HG02798 (cell line): ENCODE measurements at regions not wholly inside any gene's neighbourhood (a gene's known extent, or its start where the extent isn't known, plus 50 kb on each side); places are given as distances from the start of the nearest gene placed in this dataset.

Experiments used
- ATAC-seq: cut with Tn5 transposase; IDR thresholded peaks from one replicate; pipeline ENCODE4 v1.9.1; 2021; ENCODE audit warnings: mild to moderate bottlenecking; ENCODE audit not compliant: unreplicated experiment, poor library complexity

GRCh38 chr2:48132271-48132625, 182.2 kb upstream of the FOXN2 start:
- ATAC-seq, result no peak

- no peak for ATAC-seq
Observed at GRCh38 chr2:48134704-48135103, 179.8 kb upstream of the FOXN2 start.

GRCh38 chr2:48135797-48136196, 178.7 kb upstream of the FOXN2 start:
- no peak for ATAC-seq

GRCh38 chr2:48137829-48138228, 176.7 kb upstream of the FOXN2 start:
- no peak for ATAC-seq

GRCh38 chr2:48138898-48139297, 175.6 kb upstream of the FOXN2 start:
- ATAC-seq, result no peak

- ATAC-seq, result no peak
Observed at GRCh38 chr2:48140586-48140985, 173.9 kb upstream of the FOXN2 start.

- no peak for ATAC-seq
Observed at GRCh38 chr2:48144777-48145176, 169.7 kb upstream of the FOXN2 start.

GRCh38 chr2:48145845-48146452, 168.5 kb upstream of the FOXN2 start:
- ATAC-seq, result no peak

GRCh38 chr2:48146552-48146951, 167.9 kb upstream of the FOXN2 start:
- ATAC-seq, result no peak

GRCh38 chr2:48147719-48148118, 166.8 kb upstream of the FOXN2 start:
- ATAC-seq, result no peak

- ATAC-seq, result no peak
Observed at GRCh38 chr2:48148841-48149430, 165.5 kb upstream of the FOXN2 start.

- no peak for ATAC-seq
Observed at GRCh38 chr2:48157150-48157549, 157.3 kb upstream of the FOXN2 start.

- no peak for ATAC-seq
Observed at GRCh38 chr2:48161628-48162027, 152.9 kb upstream of the FOXN2 start.

- ATAC-seq, result no peak
Observed at GRCh38 chr2:48162742-48163141, 151.7 kb upstream of the FOXN2 start.

- ATAC-seq, result no peak
Observed at GRCh38 chr2:48165070-48165753, 149.3 kb upstream of the FOXN2 start.

- no peak for ATAC-seq
Observed at GRCh38 chr2:48169141-48169592, 145.3 kb upstream of the FOXN2 start.

GRCh38 chr2:48170281-48170680, 144.2 kb upstream of the FOXN2 start:
- no peak for ATAC-seq

- no peak for ATAC-seq
Observed at GRCh38 chr2:48173141-48173540, 141.3 kb upstream of the FOXN2 start.

GRCh38 chr2:48174503-48174902, 140.0 kb upstream of the FOXN2 start:
- no peak for ATAC-seq

- no peak for ATAC-seq
Observed at GRCh38 chr2:48175254-48175653, 139.2 kb upstream of the FOXN2 start.

- no peak for ATAC-seq
Observed at GRCh38 chr2:48175656-48176055, 138.8 kb upstream of the FOXN2 start.

- ATAC-seq, result no peak
Observed at GRCh38 chr2:48176876-48177275, 137.6 kb upstream of the FOXN2 start.
